ENCODE measurements at regions not wholly inside any gene's neighbourhood (a gene's known extent, or its start where the extent isn't known, plus 50 kb on each side); places are given as distances from the start of the nearest gene placed in this dataset.

- DNase-seq (ENCODE audit: low spot score in 2 of 2): no peak
- ATAC-seq (ENCODE audit: low read depth): no peak
- H3K36me3 Mint-ChIP-seq: no peaks in the 10 kb centered on the region
- H3K4me1 Mint-ChIP-seq: no peaks in the 10 kb centered on the region
- H3K9me3 Mint-ChIP-seq: peaks cover 7% of the 10 kb centered on the region
- no peak overlapping the region for H3K27ac Mint-ChIP-seq
- peaks cover 3% of the 10 kb centered on the region for H3K27me3 Mint-ChIP-seq
- H3K4me3 Mint-ChIP-seq: no peak overlapping the region
These were observed 172.8 kb upstream of the CDH11 start for GRCh38 chr16:65294708-65295107.

- ATAC-seq (ENCODE audit: low read depth): no peak
- Mint-ChIP-seq H3K27me3 (peaks cover 3% of the 10 kb centered on the region), H3K36me3 (no peaks in the 10 kb centered on the region), H3K9me3 (peaks cover 7% of the 10 kb centered on the region), H3K4me3 (no peak overlapping the region), H3K27ac (no peak overlapping the region), H3K4me1 (no peaks in the 10 kb centered on the region)
- no peak for DNase-seq (ENCODE audit: low spot score in 2 of 2)
These were observed 172.3 kb upstream of the CDH11 start for GRCh38 chr16:65294165-65294564.

GRCh38 chr16:65289022-65289421 lies 167.2 kb upstream of the CDH11 start:
- Mint-ChIP-seq H3K9me3 (peaks cover 2% of the 10 kb centered on the region), H3K27ac (no peak overlapping the region), H3K27me3 (no peaks in the 10 kb centered on the region), H3K4me3 (no peak overlapping the region), H3K4me1 (no peaks in the 10 kb centered on the region), H3K36me3 (no peaks in the 10 kb centered on the region)
- ATAC-seq (ENCODE audit: low read depth): no peak
- no peak for DNase-seq (ENCODE audit: low spot score in 2 of 2)

GRCh38 chr16:65287307-65287706 lies 165.4 kb upstream of the CDH11 start:
- no peak for DNase-seq (ENCODE audit: low spot score in 2 of 2)
- Mint-ChIP-seq H3K27ac (no peak overlapping the region), H3K4me1 (no peaks in the 10 kb centered on the region), H3K9me3 (peaks cover 4% of the 10 kb centered on the region), H3K4me3 (no peak overlapping the region), H3K27me3 (no peaks in the 10 kb centered on the region), H3K36me3 (no peaks in the 10 kb centered on the region)
- no peak for ATAC-seq (ENCODE audit: low read depth)

- H3K36me3 Mint-ChIP-seq: no peaks in the 10 kb centered on the region
- no peaks in the 10 kb centered on the region for H3K4me1 Mint-ChIP-seq
- ATAC-seq (ENCODE audit: low read depth) (no peak), DNase-seq (ENCODE audit: low spot score in 2 of 2) (no peak)
- H3K27me3 Mint-ChIP-seq: no peaks in the 10 kb centered on the region
- H3K27ac Mint-ChIP-seq: no peak overlapping the region
- no peak overlapping the region for H3K4me3 Mint-ChIP-seq
- H3K9me3 Mint-ChIP-seq: peaks cover 4% of the 10 kb centered on the region
These were observed 163.5 kb upstream of the CDH11 start for GRCh38 chr16:65285128-65286048.

GRCh38 chr16:65284626-65285025 lies 162.8 kb upstream of the CDH11 start:
- Mint-ChIP-seq H3K27ac (no peak overlapping the region), H3K36me3 (no peaks in the 10 kb centered on the region), H3K4me1 (no peaks in the 10 kb centered on the region), H3K27me3 (no peaks in the 10 kb centered on the region), H3K9me3 (peaks cover 2% of the 10 kb centered on the region), H3K4me3 (no peak overlapping the region)
- no peak for DNase-seq (ENCODE audit: low spot score in 2 of 2)
- ATAC-seq (ENCODE audit: low read depth): no peak

GRCh38 chr16:65283181-65283651 lies 161.4 kb upstream of the CDH11 start:
- DNase-seq (ENCODE audit: low spot score in 2 of 2): no peak
- Mint-ChIP-seq H3K27me3 (no peaks in the 10 kb centered on the region), H3K27ac (no peak overlapping the region), H3K4me3 (no peak overlapping the region), H3K9me3 (peaks cover 2% of the 10 kb centered on the region), H3K36me3 (no peaks in the 10 kb centered on the region), H3K4me1 (no peaks in the 10 kb centered on the region)
- ATAC-seq (ENCODE audit: low read depth): no peak

- no peaks in the 10 kb centered on the region for H3K27me3 Mint-ChIP-seq
- no peaks in the 10 kb centered on the region for H3K36me3 Mint-ChIP-seq
- no peaks in the 10 kb centered on the region for H3K4me1 Mint-ChIP-seq
- H3K27ac Mint-ChIP-seq: no peak overlapping the region
- DNase-seq (ENCODE audit: low spot score in 2 of 2): no peak
- no peak overlapping the region for H3K4me3 Mint-ChIP-seq
- no peak for ATAC-seq (ENCODE audit: low read depth)
- peaks cover 10% of the 10 kb centered on the region for H3K9me3 Mint-ChIP-seq
These were observed 159.7 kb upstream of the CDH11 start for GRCh38 chr16:65281586-65281985.

GRCh38 chr16:65280845-65281512 lies 159.1 kb upstream of the CDH11 start:
- DNase-seq (ENCODE audit: low spot score in 2 of 2) (no peak), ATAC-seq (ENCODE audit: low read depth) (no peak)
- no peaks in the 10 kb centered on the region for H3K4me1 Mint-ChIP-seq
- H3K27ac Mint-ChIP-seq: no peak overlapping the region
- H3K4me3 Mint-ChIP-seq: no peak overlapping the region
- no peaks in the 10 kb centered on the region for H3K36me3 Mint-ChIP-seq
- peaks cover 10% of the 10 kb centered on the region for H3K9me3 Mint-ChIP-seq
- no peaks in the 10 kb centered on the region for H3K27me3 Mint-ChIP-seq

GRCh38 chr16:65279576-65279975 lies 157.7 kb upstream of the CDH11 start:
- Mint-ChIP-seq H3K27me3 (no peaks in the 10 kb centered on the region), H3K4me3 (no peak overlapping the region)
- no peak for ATAC-seq (ENCODE audit: low read depth)

GRCh38 chr16:65278874-65279273 lies 157.0 kb upstream of the CDH11 start:
- Mint-ChIP-seq H3K36me3 (no peaks in the 10 kb centered on the region), H3K4me3 (no peak overlapping the region), H3K27ac (no peak overlapping the region), H3K27me3 (no peaks in the 10 kb centered on the region), H3K9me3 (peaks cover 12% of the 10 kb centered on the region), H3K4me1 (no peaks in the 10 kb centered on the region)
- DNase-seq (ENCODE audit: low spot score in 2 of 2): no peak
- ATAC-seq (ENCODE audit: low read depth): no peak

More at GRCh38 chr16:65279576-65279975, 157.7 kb upstream of the CDH11 start:
- no peak for DNase-seq (ENCODE audit: low spot score in 2 of 2)
- peaks cover 12% of the 10 kb centered on the region for H3K9me3 Mint-ChIP-seq
- no peak overlapping the region for H3K27ac Mint-ChIP-seq
- no peaks in the 10 kb centered on the region for H3K4me1 Mint-ChIP-seq
- H3K36me3 Mint-ChIP-seq: no peaks in the 10 kb centered on the region

GRCh38 chr16:65274566-65274965 lies 152.7 kb upstream of the CDH11 start:
- H3K36me3 Mint-ChIP-seq: no peaks in the 10 kb centered on the region
- no peak overlapping the region for H3K4me3 Mint-ChIP-seq
- H3K9me3 Mint-ChIP-seq: peaks cover 11% of the 10 kb centered on the region

GRCh38 chr16:65272699-65273414 lies 151.0 kb upstream of the CDH11 start:
- Mint-ChIP-seq H3K4me1 (no peaks in the 10 kb centered on the region), H3K27me3 (no peaks in the 10 kb centered on the region), H3K27ac (no peak overlapping the region), H3K36me3 (no peaks in the 10 kb centered on the region), H3K9me3 (peaks cover 9% of the 10 kb centered on the region), H3K4me3 (no peak overlapping the region)
- ATAC-seq (ENCODE audit: low read depth) (no peak), DNase-seq (ENCODE audit: low spot score in 2 of 2) (no peak)

More at GRCh38 chr16:65274566-65274965, 152.7 kb upstream of the CDH11 start:
- ATAC-seq (ENCODE audit: low read depth): no peak
- Mint-ChIP-seq H3K4me1 (no peaks in the 10 kb centered on the region), H3K27ac (no peak overlapping the region), H3K27me3 (no peaks in the 10 kb centered on the region)
- no peak for DNase-seq (ENCODE audit: low spot score in 2 of 2)

- peaks cover 6% of the 10 kb centered on the region for H3K9me3 Mint-ChIP-seq
- no peaks in the 10 kb centered on the region for H3K27me3 Mint-ChIP-seq
- ATAC-seq (ENCODE audit: low read depth) (no peak), DNase-seq (ENCODE audit: low spot score in 2 of 2) (no peak)
- H3K27ac Mint-ChIP-seq: no peak overlapping the region
- no peak overlapping the region for H3K4me3 Mint-ChIP-seq
- no peaks in the 10 kb centered on the region for H3K36me3 Mint-ChIP-seq
- no peaks in the 10 kb centered on the region for H3K4me1 Mint-ChIP-seq
These were observed 150.1 kb upstream of the CDH11 start for GRCh38 chr16:65271996-65272395.
